ENCODE measurements at regions not wholly inside any gene's neighbourhood (a gene's known extent, or its start where the extent isn't known, plus 50 kb on each side); places are given as distances from the start of the nearest gene placed in this dataset.

GRCh38 chr16:86799367-86799766 lies 221.0 kb downstream of the FOXL1 start:
- H3K79me2 ChIP-seq (ENCODE audit: control insufficient read depth, insufficient read depth, low read length): no peaks in the 10 kb centered on the region
- H4K20me1 ChIP-seq (ENCODE audit: control insufficient read depth, insufficient read depth): no peaks in the 10 kb centered on the region; the same call in 1 of the 2 replicates
- FAIRE-seq (no peak), DNase-seq (ENCODE audit: low read depth, low spot score) (no peak), ATAC-seq (no peak)
- no peak overlapping the region for H3K4me2 ChIP-seq (ENCODE audit: control insufficient read depth, insufficient read depth)
- H3K9me3 ChIP-seq (replicated peaks; ENCODE audit: control insufficient read depth, insufficient read depth, low read length): no peaks in the 10 kb centered on the region
- no peaks in the 10 kb centered on the region for H3K4me1 ChIP-seq (ENCODE audit: control insufficient read depth, insufficient read depth, low read length)
- intact Hi-C loops (cut with micrococcal nuclease; ENCODE audit: unreplicated experiment) (no loop called here), in situ Hi-C loops (cut with MboI) (no loop called here)
- ChIA-PET SMC1A (ENCODE audit: uncharacterized antibody, unreplicated experiment) (interaction anchor here (0.7 kb wide), 1 partner anchor 596 kb away, joined by 3 read pairs; no protein-coding TSS in a partner anchor), RAD21 (ENCODE audit: unreplicated experiment) (no interaction called here), CTCF (no interaction called here), POLR2A (no interaction called here)
- TF ChIP-seq ZNF384 (IDR thresholded peaks at IDR 0.05; ENCODE audit: borderline replicate concordance, low read depth, low read length) (no peak), CHD2 (IDR thresholded peaks at IDR 0.05; ENCODE audit: borderline replicate concordance, low read depth, low read length) (no peak), ZNF274 (IDR thresholded peaks at IDR 0.05; ENCODE audit: insufficient read depth, insufficient read length) (no peak), MTA3 (IDR thresholded peaks at IDR 0.05; ENCODE audit: borderline replicate concordance, low read length) (no peak), RUNX3 (IDR thresholded peaks at IDR 0.05; ENCODE audit: low read length) (no peak), KLF5 (IDR thresholded peaks at IDR 0.05; ENCODE audit: partially characterized antibody) (no peak), CEBPB (IDR thresholded peaks at IDR 0.05; ENCODE audit: borderline replicate concordance in 1 of 2, low read depth in 2 of 2, low read length in 2 of 2) (no peak), STAT3 (IDR thresholded peaks at IDR 0.05; ENCODE audit: low read depth, low read length) (no peak), TAF1 (IDR thresholded peaks at IDR 0.05; ENCODE audit: borderline replicate concordance, low read depth, low read length) (no peak)
- no peak overlapping the region for H2AFZ ChIP-seq (ENCODE audit: control insufficient read depth, low read depth, low read length)
- 7% methylated on average over 4 of the region's 4 CpGs for WGBS (ENCODE audit: insufficient coverage, insufficient replicate concordance, low lambda C conversion rate, missing lambda C conversion rate)
- H3K36me3 ChIP-seq (ENCODE audit: control insufficient read depth in 2 of 2, insufficient read depth in 2 of 2, low read length in 1 of 2): no peaks in the 10 kb centered on the region
- no peaks in the 10 kb centered on the region for H3K27me3 ChIP-seq (replicated peaks in 1 of 2; ENCODE audit: control insufficient read depth in 2 of 2, insufficient read depth in 2 of 2, low read length in 1 of 2)
- H3K4me3 ChIP-seq: no peak overlapping the region
- H3K27ac ChIP-seq (ENCODE audit: control insufficient read depth, insufficient read depth): no peak overlapping the region
- no TSS peak for BruUV-seq (replicated peaks)
- no peak overlapping the region for H3K9ac ChIP-seq (ENCODE audit: control insufficient read depth, insufficient read depth, low read length)

- RAD21 ChIA-PET (ENCODE audit: unreplicated experiment): no interaction called here
- in situ Hi-C loops (cut with MboI): no loop called here
- BruUV-seq (replicated peaks): no TSS peak
- Histone ChIP-seq H3K9ac (ENCODE audit: control insufficient read depth, insufficient read depth, low read length) (no peak overlapping the region), H4K20me1 (ENCODE audit: control insufficient read depth, insufficient read depth) (no peaks in the 10 kb centered on the region; the same call in 1 of the 2 replicates), H3K36me3 (ENCODE audit: control insufficient read depth in 2 of 2, insufficient read depth in 2 of 2, low read length in 1 of 2) (no peaks in the 10 kb centered on the region), H2AFZ (ENCODE audit: control insufficient read depth, low read depth, low read length) (no peak overlapping the region), H3K79me2 (ENCODE audit: control insufficient read depth, insufficient read depth, low read length) (no peaks in the 10 kb centered on the region), H3K4me2 (ENCODE audit: control insufficient read depth, insufficient read depth) (no peak overlapping the region), H3K9me3 (replicated peaks; ENCODE audit: control insufficient read depth, insufficient read depth, low read length) (no peaks in the 10 kb centered on the region), H3K27me3 (replicated peaks in 1 of 2; ENCODE audit: control insufficient read depth in 2 of 2, insufficient read depth in 2 of 2, low read length in 1 of 2) (no peaks in the 10 kb centered on the region), H3K27ac (ENCODE audit: control insufficient read depth, insufficient read depth) (no peak overlapping the region), H3K4me1 (ENCODE audit: control insufficient read depth, insufficient read depth, low read length) (no peaks in the 10 kb centered on the region), H3K4me3 (no peak overlapping the region)
- intact Hi-C loops (cut with micrococcal nuclease; ENCODE audit: unreplicated experiment): no loop called here
- no peak for FAIRE-seq
- SMC1A ChIA-PET (ENCODE audit: uncharacterized antibody, unreplicated experiment): no interaction called here
- POLR2A ChIA-PET: no interaction called here
- 11% methylated on average over 4 of the region's 4 CpGs for WGBS (ENCODE audit: insufficient coverage, insufficient replicate concordance, low lambda C conversion rate, missing lambda C conversion rate)
- DNase-seq (ENCODE audit: low read depth, low spot score): no peak
- ATAC-seq: no peak
- CTCF ChIA-PET: no interaction called here
- TF ChIP-seq HDAC2 (IDR thresholded peaks at IDR 0.05): no peak
- no peak for TF ChIP-seq RUNX3 (IDR thresholded peaks at IDR 0.05; ENCODE audit: low read length)
- TF ChIP-seq ZBTB33 (IDR thresholded peaks at IDR 0.05): no peak
- TF ChIP-seq PKNOX1 (IDR thresholded peaks at IDR 0.05): no peak
- no peak for TF ChIP-seq NFXL1 (IDR thresholded peaks at IDR 0.05; ENCODE audit: borderline replicate concordance)
- TF ChIP-seq SPI1 (IDR thresholded peaks at IDR 0.05; ENCODE audit: borderline replicate concordance, insufficient read depth, low read depth, low read length): no peak
- no peak for TF ChIP-seq SP1 (IDR thresholded peaks at IDR 0.05; ENCODE audit: low read depth, low read length)
- TF ChIP-seq SIX5 (IDR thresholded peaks at IDR 0.05; ENCODE audit: low read depth, low read length, severe bottlenecking): no peak
- no peak for TF ChIP-seq POLR2AphosphoS5 (IDR thresholded peaks at IDR 0.05; ENCODE audit: low read length)
- TF ChIP-seq TARDBP (IDR thresholded peaks at IDR 0.05; ENCODE audit: borderline replicate concordance): no peak
- TF ChIP-seq CHD1 (IDR thresholded peaks at IDR 0.05; ENCODE audit: low read depth, low read length): no peak
Observed at GRCh38 chr16:86800894-86801293, 222.5 kb downstream of the FOXL1 start.
